ENCODE measurements at regions not wholly inside any gene's neighbourhood (a gene's known extent, or its start where the extent isn't known, plus 50 kb on each side); places are given as distances from the start of the nearest gene placed in this dataset.

GRCh38 chr5:67297376-67297775, 100.8 kb upstream of the CD180 start:
- TF ChIP-seq POLR2AphosphoS5 (IDR thresholded peaks at IDR 0.05; ENCODE audit: insufficient read depth, low read depth, low read length) (no peak), JUN (IDR thresholded peaks at IDR 0.05; ENCODE audit: borderline replicate concordance, insufficient read depth, insufficient read length, low read depth) (no peak), EZH2 (IDR thresholded peaks at IDR 0.05; ENCODE audit: borderline replicate concordance, low read depth, low read length, severe bottlenecking) (no peak), POLR2A (IDR thresholded peaks at IDR 0.05; ENCODE audit: low read depth, low read length) (no peak), CTCF (IDR thresholded peaks at IDR 0.05; ENCODE audit: extremely low read depth in 1 of 2, insufficient read depth in 1 of 2, low read depth in 1 of 2, low read length in 2 of 2) (no peak), MYC (IDR thresholded peaks at IDR 0.05; ENCODE audit: low read depth, low read length) (no peak), GATA2 (IDR thresholded peaks at IDR 0.05; ENCODE audit: insufficient read depth, insufficient read length, low read depth, low read length) (no peak)

Measured in endothelial cell of umbilical vein (primary cell).